WTC11 (cell line): ENCODE measurements at regions not wholly inside any gene's neighbourhood (a gene's known extent, or its start where the extent isn't known, plus 50 kb on each side); places are given as distances from the start of the nearest gene placed in this dataset.

ENCODE experiments used
- ATAC-seq: fragments of 200-7000 bp; cut with Tn5 transposase; 2 replicates; pipeline ENCODE4 v1.10.0; 2021; ENCODE audit warnings: mild to moderate bottlenecking, moderate library complexity
- CTCF ChIA-PET: fragments of 300-600 bp; sonication (Branson Sonifier 250); formaldehyde crosslinking; loops from one replicate; lab custom pipeline; 2021; ENCODE audit warnings: antibody characterized with exemption; lab: Charles Lee
- POLR2A ChIA-PET: fragments of 350-600 bp; sonication (Branson Sonifier 250); formaldehyde crosslinking; loops from one replicate; lab custom pipeline; 2021; ENCODE audit warnings: antibody characterized with exemption; lab: Charles Lee
- DNase-seq: peaks from one replicate; pipeline ENCODE4 v3.0.0; 2021; ENCODE audit warnings: low spot score
- H3K27ac Mint-ChIP-seq: 2 replicates; pipeline ENCODE4 v1.8.0; 2021; ENCODE audit warnings: mixed read lengths
- H3K27me3 Mint-ChIP-seq: 2 replicates; pipeline ENCODE4 v1.8.0; 2021; ENCODE audit warnings: low read depth, mild to moderate bottlenecking, moderate library complexity, mixed read lengths
- H3K36me3 Mint-ChIP-seq: 2 replicates; pipeline ENCODE4 v1.8.0; 2021; ENCODE audit warnings: mixed read lengths
- H3K4me1 Mint-ChIP-seq: 2 replicates; pipeline ENCODE4 v1.8.0; 2022; ENCODE audit warnings: mixed read lengths
- H3K4me3 Mint-ChIP-seq: 2 replicates; pipeline ENCODE4 v1.8.0; 2021; ENCODE audit warnings: mild to moderate bottlenecking, moderate library complexity, mixed read lengths
- H3K9me3 Mint-ChIP-seq: 2 replicates; pipeline ENCODE4 v1.8.0; 2021; ENCODE audit warnings: mixed read lengths
- AFF4 ChIP-seq: sonication (generic); formaldehyde crosslinking; IDR thresholded peaks from 2 replicates; pipeline ENCODE4 v1.8.1; 2023; ENCODE audit warnings: mild to moderate bottlenecking, missing genetic modification reagents, borderline replicate concordance
- AR ChIP-seq: fragments of 250-450 bp; sonication (Bioruptor Pico); IDR thresholded peaks from 2 replicates; pipeline ENCODE4 v1.9.0; 2021; ENCODE audit warnings: mild to moderate bottlenecking
- ATF1 ChIP-seq: sonication (generic); formaldehyde crosslinking; IDR thresholded peaks from 2 replicates; pipeline ENCODE4 v1.8.1; 2023; ENCODE audit warnings: mild to moderate bottlenecking, moderate library complexity, missing genetic modification reagents
- ATF3 ChIP-seq: sonication (generic); formaldehyde crosslinking; conservative IDR thresholded peaks from 2 replicates; pipeline ENCODE4 v1.8.1; 2022; ENCODE audit warnings: mild to moderate bottlenecking, missing genetic modification reagents
- CBFB ChIP-seq: sonication (generic); formaldehyde crosslinking; IDR thresholded peaks from 2 replicates; pipeline ENCODE4 v1.8.1; 2022; ENCODE audit warnings: mild to moderate bottlenecking, low read depth, missing genetic modification reagents
- ERG ChIP-seq: fragments of 250-450 bp; sonication (Bioruptor Pico); IDR thresholded peaks from 2 replicates; pipeline ENCODE4 v1.8.0; 2021; ENCODE audit warnings: mild to moderate bottlenecking
- ETV6 ChIP-seq: sonication (generic); formaldehyde crosslinking; IDR thresholded peaks from 2 replicates; pipeline ENCODE4 v1.8.1; 2022; ENCODE audit warnings: mild to moderate bottlenecking, missing genetic modification reagents
- IRF1 ChIP-seq: sonication (generic); formaldehyde crosslinking; IDR thresholded peaks from 2 replicates; pipeline ENCODE4 v1.8.0; 2023; ENCODE audit warnings: missing genetic modification reagents
- IRF2 ChIP-seq: sonication (generic); formaldehyde crosslinking; IDR thresholded peaks from 2 replicates; pipeline ENCODE4 v1.8.0; 2022; ENCODE audit warnings: low read depth, missing genetic modification reagents, borderline replicate concordance
- NFATC4 ChIP-seq: fragments of 250-450 bp; sonication (Bioruptor Pico); IDR thresholded peaks from 2 replicates; pipeline ENCODE4 v1.9.0; 2021; ENCODE audit warnings: mild to moderate bottlenecking
- NFYB ChIP-seq: sonication (generic); formaldehyde crosslinking; conservative IDR thresholded peaks from 2 replicates; pipeline ENCODE4 v1.8.0; 2022; ENCODE audit warnings: low read depth, missing genetic modification reagents
- PREB ChIP-seq: sonication (generic); formaldehyde crosslinking; IDR thresholded peaks from 2 replicates; pipeline ENCODE4 v1.8.1; 2022; ENCODE audit warnings: mild to moderate bottlenecking, missing genetic modification reagents, moderate library complexity, borderline replicate concordance
- PRRX2 ChIP-seq: fragments of 250-450 bp; sonication (Bioruptor Pico); IDR thresholded peaks from 2 replicates; pipeline ENCODE4 v1.8.0; 2021; ENCODE audit warnings: mild to moderate bottlenecking
- SMAD4 ChIP-seq: sonication (generic); formaldehyde crosslinking; IDR thresholded peaks from 2 replicates; pipeline ENCODE4 v1.8.0; 2022; ENCODE audit warnings: mild to moderate bottlenecking, missing genetic modification reagents
- SP1 ChIP-seq: sonication (generic); formaldehyde crosslinking; conservative IDR thresholded peaks from 2 replicates; pipeline ENCODE4 v1.8.1; 2022; ENCODE audit warnings: missing genetic modification reagents
- ZBTB43 ChIP-seq: sonication (generic); formaldehyde crosslinking; IDR thresholded peaks from 2 replicates; pipeline ENCODE4 v1.8.1; 2023; ENCODE audit warnings: mild to moderate bottlenecking, missing genetic modification reagents
- ZNF138 ChIP-seq: sonication (generic); formaldehyde crosslinking; conservative IDR thresholded peaks from 2 replicates; pipeline ENCODE4 v1.8.1; 2022; ENCODE audit warnings: mild to moderate bottlenecking, moderate library complexity, missing genetic modification reagents
- ZNF219 ChIP-seq: sonication (generic); formaldehyde crosslinking; IDR thresholded peaks from 2 replicates; pipeline ENCODE4 v1.8.0; 2023; ENCODE audit warnings: missing genetic modification reagents, mild to moderate bottlenecking, borderline replicate concordance
- ZNF263 ChIP-seq: sonication (generic); formaldehyde crosslinking; IDR thresholded peaks from 2 replicates; pipeline ENCODE4 v1.8.1; 2022; ENCODE audit warnings: low read depth, mild to moderate bottlenecking, moderate library complexity, missing genetic modification reagents
- ZNF317 ChIP-seq: sonication (generic); formaldehyde crosslinking; IDR thresholded peaks from 2 replicates; pipeline ENCODE4 v1.8.1; 2023; ENCODE audit warnings: low read depth, mild to moderate bottlenecking, moderate library complexity, missing genetic modification reagents, borderline replicate concordance
- ZNF396 ChIP-seq: fragments of 250-450 bp; sonication (Bioruptor Pico); IDR thresholded peaks from 2 replicates; pipeline ENCODE4 v1.8.0; 2021; ENCODE audit warnings: mild to moderate bottlenecking, moderate library complexity, borderline replicate concordance
- ZNF425 ChIP-seq: fragments of 250-450 bp; sonication (Bioruptor Pico); conservative IDR thresholded peaks from 2 replicates; pipeline ENCODE4 v1.9.0; 2021; ENCODE audit warnings: mild to moderate bottlenecking

- TF ChIP-seq IRF1 (CRISPR knock-in tag) (no peak), ETV6 (no peak), ATF3 (no peak)
Observed at GRCh38 chr12:33546004-33546403, 106.4 kb upstream of the SYT10 start (continued).

- Mint-ChIP-seq H3K27ac (no peak overlapping the region), H3K4me3 (no peak overlapping the region), H3K4me1 (no peaks in the 10 kb centered on the region), H3K9me3 (peaks cover 33% of the 10 kb centered on the region), H3K36me3 (peaks cover 27% of the 10 kb centered on the region), H3K27me3 (no peaks in the 10 kb centered on the region; the same call in 1 of the 2 replicates)
- DNase-seq = no peak
- ChIA-PET CTCF (no interaction called here), POLR2A (no interaction called here)
- ATAC-seq = no peak
- TF ChIP-seq NFATC4 (CRISPR knock-in tag) (no peak), IRF2 (no peak), ZBTB43 (no peak), ZNF396 (CRISPR knock-in tag) (no peak), ZNF317 (CRISPR knock-in tag) (no peak), ERG (no peak), SMAD4 (CRISPR knock-in tag) (no peak), ZNF219 (CRISPR knock-in tag) (no peak), NFYB (no peak), SP1 (no peak), ATF1 (CRISPR knock-in tag) (no peak), PREB (CRISPR knock-in tag) (no peak), ZNF425 (CRISPR knock-in tag) (no peak), AR (no peak), CBFB (CRISPR knock-in tag) (no peak), AFF4 (CRISPR knock-in tag) (no peak), ZNF263 (CRISPR knock-in tag) (no peak), ZNF138 (CRISPR knock-in tag) (no peak), PRRX2 (CRISPR knock-in tag) (no peak)
Observed at GRCh38 chr12:33547084-33547483, 107.5 kb upstream of the SYT10 start.
